H1 (cell line): ENCODE measurements at regions not wholly inside any gene's neighbourhood (a gene's known extent, or its start where the extent isn't known, plus 50 kb on each side); places are given as distances from the start of the nearest gene placed in this dataset.
"Not testable (repeated sequence)": the region's sequence is repeated elsewhere in the genome, so short reads cannot be mapped to it uniquely, and the experiment has no call there.

Source experiments
- CTCF ChIA-PET: fragments of 300-600 bp; sonication (Branson Sonifier 250); formaldehyde crosslinking; loops from one replicate; lab custom pipeline; 2021; ENCODE audit not compliant: partially characterized antibody; lab: Charles Lee
- POLR2A ChIA-PET: fragments of 300-600 bp; sonication (Branson Sonifier 250); formaldehyde crosslinking; loops from one replicate; lab custom pipeline; 2021; ENCODE audit warnings: inconsistent platforms; ENCODE audit not compliant: partially characterized antibody; lab: Charles Lee
- DNase-seq, 2 experiments: peaks; one replicate each; pipeline versions ENCODE4 v3.0.0 to v3.0.0-alpha.2; 2010 to 2022; ENCODE audit warnings: low spot score in 2 of 2, low read depth in 1 of 2, mixed read lengths in 1 of 2
- FAIRE-seq: peaks from 2 replicates; lab custom pipeline; 2011; peaks lifted over from hg19 to GRCh38; lab: Jason Lieb, UNC
- H2AFZ ChIP-seq: 2 replicates; pipeline ENCODE4 v1.8.1; 2012; ENCODE audit warnings: low read length, inconsistent platforms
- H2AK5ac ChIP-seq: 2 replicates; pipeline ENCODE4 v1.6.1; 2013; ENCODE audit warnings: low read depth, low read length
- H2BK120ac ChIP-seq: replicated peaks from 2 replicates; pipeline ENCODE3; 2013; ENCODE audit warnings: low read depth, low read length, inconsistent platforms
- H2BK12ac ChIP-seq: 2 replicates; pipeline ENCODE4 v1.6.1; 2013; ENCODE audit warnings: low read depth, low read length
- H2BK15ac ChIP-seq: 2 replicates; pipeline ENCODE4 v1.6.1; 2013; ENCODE audit warnings: low read length
- H2BK20ac ChIP-seq: 2 replicates; pipeline ENCODE4 v1.6.1; 2013; ENCODE audit warnings: low read length
- H2BK5ac ChIP-seq: 2 replicates; pipeline ENCODE4 v1.6.1; 2013; ENCODE audit warnings: low read depth, low read length
- H3K14ac ChIP-seq: 2 replicates; pipeline ENCODE4 v1.6.1; 2013; ENCODE audit warnings: inconsistent platforms; ENCODE audit not compliant: insufficient read length
- H3K18ac ChIP-seq: 2 replicates; pipeline ENCODE4 v1.6.1; 2013; ENCODE audit warnings: low read length; ENCODE audit errors: extremely low read depth
- H3K23ac ChIP-seq: 2 replicates; pipeline ENCODE4 v1.6.1; 2013; ENCODE audit warnings: inconsistent platforms; ENCODE audit not compliant: insufficient read length
- H3K23me2 ChIP-seq: 2 replicates; pipeline ENCODE4 v1.6.1; 2013; ENCODE audit warnings: low read depth, low read length
- H3K27ac ChIP-seq: 2 replicates; pipeline ENCODE4 v1.6.1; 2011; ENCODE audit warnings: low read depth, low read length, inconsistent platforms
- H3K27me3 ChIP-seq, 4 experiments: replicated peaks in 1 of 4; 1 replicate in 1 of 4; 2 replicates in 3 of 4; pipeline versions ENCODE4 v1.6.1 to v1.8.1; 2011 to 2013; ENCODE audit warnings: low read length in 3 of 4, mild to moderate bottlenecking in 3 of 4, inconsistent platforms in 2 of 4, mixed read lengths in 2 of 4, moderate library complexity in 1 of 4; ENCODE audit not compliant: control insufficient read depth in 3 of 4, insufficient read depth in 3 of 4; ENCODE audit errors: extremely low read depth in 1 of 4
- H3K36me3 ChIP-seq, 4 experiments: 2 replicates each; pipeline versions ENCODE4 v1.6.1 to v1.8.1; 2011 to 2013; ENCODE audit warnings: mild to moderate bottlenecking in 4 of 4, low read length in 3 of 4, moderate library complexity in 2 of 4, control low read depth in 1 of 4, inconsistent platforms in 1 of 4; ENCODE audit not compliant: insufficient read depth in 4 of 4, control insufficient read depth in 2 of 4
- H3K4ac ChIP-seq: replicated peaks from 2 replicates; pipeline ENCODE3; 2013; ENCODE audit warnings: low read length, low read depth, mixed read lengths, inconsistent platforms; ENCODE audit not compliant: insufficient read length
- H3K4me1 ChIP-seq, 4 experiments: replicated peaks in 1 of 4; 1 replicate in 1 of 4; 2 replicates in 3 of 4; pipeline versions ENCODE4 v1.6.1 to v1.8.1; 2011 to 2013; ENCODE audit warnings: low read length in 3 of 4, inconsistent platforms in 2 of 4, mixed read lengths in 1 of 4; ENCODE audit not compliant: insufficient read depth in 4 of 4, control insufficient read depth in 3 of 4
- H3K4me2 ChIP-seq, 2 experiments: 2 replicates each; pipeline versions ENCODE4 v1.6.1 to v1.8.1; 2011 to 2013; ENCODE audit warnings: low read depth in 2 of 2, low read length in 2 of 2, control low read depth in 1 of 2, inconsistent platforms in 1 of 2, mild to moderate bottlenecking in 1 of 2; ENCODE audit not compliant: insufficient read depth in 1 of 2
- H3K4me3 ChIP-seq, 4 experiments: fragments of 200-600, 300-600 bp in 1 of 4; sonication (generic), shearing (Covaris generic), sonication (Bioruptor Twin) in 1 of 4; 2 replicates each; pipeline versions ENCODE4 v1.5.1 to v1.8.1; 2011 to 2016; ENCODE audit warnings: low read length in 4 of 4, low read depth in 3 of 4, control low read depth in 2 of 4, inconsistent platforms in 2 of 4, mild to moderate bottlenecking in 2 of 4, mixed read lengths in 1 of 4, moderate library complexity in 1 of 4; ENCODE audit not compliant: insufficient read depth in 2 of 4; ENCODE audit errors: extremely low read depth in 1 of 4
- H3K56ac ChIP-seq: replicated peaks from 2 replicates; pipeline ENCODE3; 2013; ENCODE audit warnings: low read depth, mild to moderate bottlenecking, mixed read lengths, low read length, inconsistent platforms; ENCODE audit not compliant: insufficient read length
- H3K79me1 ChIP-seq: 2 replicates; pipeline ENCODE4 v1.6.1; 2013; ENCODE audit warnings: low read depth, low read length, control low read depth
- H3K79me2 ChIP-seq, 2 experiments: 2 replicates each; pipeline versions ENCODE4 v1.6.1 to v1.8.1; 2012 to 2013; ENCODE audit warnings: low read length in 2 of 2, mild to moderate bottlenecking in 2 of 2, inconsistent platforms in 1 of 2; ENCODE audit not compliant: insufficient read depth in 2 of 2, control insufficient read depth in 1 of 2
- H3K9ac ChIP-seq, 4 experiments: replicated peaks in 1 of 4; 1 replicate in 1 of 4; 2 replicates in 3 of 4; pipeline versions ENCODE4 v1.6.1 to v1.8.1; 2011 to 2013; ENCODE audit warnings: low read depth in 3 of 4, low read length in 3 of 4, control low read depth in 2 of 4, mild to moderate bottlenecking in 2 of 4, moderate library complexity in 2 of 4, inconsistent platforms in 1 of 4; ENCODE audit errors: extremely low read depth in 1 of 4
- H3K9me3 ChIP-seq, 2 experiments: 2 replicates each; pipeline versions ENCODE4 v1.6.1 to v1.8.1; 2012 to 2013; ENCODE audit warnings: mild to moderate bottlenecking in 2 of 2, moderate library complexity in 2 of 2, control low read depth in 1 of 2, inconsistent platforms in 1 of 2, low read depth in 1 of 2, low read length in 1 of 2, mixed read lengths in 1 of 2; ENCODE audit not compliant: insufficient read depth in 2 of 2
- H4K20me1 ChIP-seq, 2 experiments: replicated peaks in 1 of 2; 2 replicates each; pipeline versions ENCODE3 to v1.8.1; 2011 to 2013; ENCODE audit warnings: inconsistent platforms in 2 of 2, low read length in 2 of 2, mild to moderate bottlenecking in 1 of 2; ENCODE audit not compliant: insufficient read depth in 2 of 2, control insufficient read depth in 1 of 2
- H4K5ac ChIP-seq: 2 replicates; pipeline ENCODE4 v1.6.1; 2013; ENCODE audit warnings: low read length, low read depth, mixed read lengths, inconsistent platforms; ENCODE audit not compliant: insufficient read length
- H4K8ac ChIP-seq: 2 replicates; pipeline ENCODE4 v1.8.0; 2013; ENCODE audit warnings: mild to moderate bottlenecking, moderate library complexity, low read length, inconsistent platforms; ENCODE audit not compliant: insufficient read depth; ENCODE audit errors: extremely low read depth
- H4K91ac ChIP-seq: replicated peaks from 2 replicates; pipeline ENCODE3; 2013; ENCODE audit warnings: low read length, mixed read lengths, inconsistent platforms; ENCODE audit not compliant: insufficient read length
- WGBS, 2 experiments: shearing (Covaris generic) in 1 of 2; methylation state at CpG; one replicate each; pipeline versions ENCODE4 v1.1.6 to v1.1.7; 2013 to 2015; ENCODE audit warnings: low lambda C conversion rate in 2 of 2, mixed read lengths in 2 of 2, inconsistent platforms in 1 of 2, low coverage in 1 of 2, missing lambda C conversion rate in 1 of 2; ENCODE audit not compliant: insufficient replicate concordance in 2 of 2, insufficient coverage in 1 of 2, insufficient read length in 1 of 2; ENCODE audit errors: extremely low coverage in 1 of 2, missing lambda C conversion rate in 1 of 2; 5-methylcytosine and 5-hydroxymethylcytosine counted together

DNA sequence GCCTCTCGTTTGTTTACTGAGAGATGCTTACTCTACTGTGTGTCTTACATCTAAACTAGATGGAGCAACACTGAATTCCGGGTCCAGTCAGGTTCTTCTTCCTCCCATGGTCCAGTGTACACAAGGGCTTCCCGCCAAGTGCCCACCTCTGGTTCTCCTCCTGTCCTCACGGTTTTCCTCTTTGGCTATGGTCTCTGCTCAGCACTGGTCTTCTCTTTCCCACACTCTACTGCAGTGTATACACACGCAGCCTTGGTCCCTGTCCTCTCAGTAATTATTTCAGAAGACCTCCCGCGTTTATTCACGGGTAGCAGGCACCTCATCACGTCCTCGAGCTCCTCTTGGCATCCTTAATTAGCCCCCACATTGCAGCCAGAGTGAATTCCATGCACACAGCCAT, 91.4 kb upstream of the PABPC3 start:
- H3K27ac ChIP-seq, result not testable (repeated sequence)

More for the DNA sequence above, 91.4 kb upstream of the PABPC3 start:
- H2BK5ac ChIP-seq, H3K79me2 ChIP-seq, H2AK5ac ChIP-seq, POLR2A ChIA-PET, H2BK20ac ChIP-seq, H3K23ac ChIP-seq, H3K14ac ChIP-seq, H3K56ac ChIP-seq, H3K79me1 ChIP-seq, H3K9me3 ChIP-seq, H3K27me3 ChIP-seq, H2BK120ac ChIP-seq, H3K36me3 ChIP-seq, H3K4me2 ChIP-seq, H3K23me2 ChIP-seq, H2BK15ac ChIP-seq, H4K5ac ChIP-seq, H4K91ac ChIP-seq, H4K20me1 ChIP-seq, H3K4ac ChIP-seq, H2AFZ ChIP-seq, H3K9ac ChIP-seq, H3K4me3 ChIP-seq, H3K4me1 ChIP-seq, DNase-seq, H2BK12ac ChIP-seq, H3K18ac ChIP-seq, H4K8ac ChIP-seq: not testable (repeated sequence)
- FAIRE-seq, result peak; percentile 50
- WGBS, 2 experiments, result 88% methylated on average over 4 of the region's 10 CpGs; no CpG with 5 or more reads in 1 of the 2 experiments
- CTCF ChIA-PET, result interaction anchor here (0.7 to 3.4 kb wide), 25 partner anchors 9 to 1067 kb away, joined by 3 to 29 read pairs (median 4); no protein-coding TSS in a partner anchor
